ENCODE measurements at regions not wholly inside any gene's neighbourhood (a gene's known extent, or its start where the extent isn't known, plus 50 kb on each side); places are given as distances from the start of the nearest gene placed in this dataset.

DNA sequence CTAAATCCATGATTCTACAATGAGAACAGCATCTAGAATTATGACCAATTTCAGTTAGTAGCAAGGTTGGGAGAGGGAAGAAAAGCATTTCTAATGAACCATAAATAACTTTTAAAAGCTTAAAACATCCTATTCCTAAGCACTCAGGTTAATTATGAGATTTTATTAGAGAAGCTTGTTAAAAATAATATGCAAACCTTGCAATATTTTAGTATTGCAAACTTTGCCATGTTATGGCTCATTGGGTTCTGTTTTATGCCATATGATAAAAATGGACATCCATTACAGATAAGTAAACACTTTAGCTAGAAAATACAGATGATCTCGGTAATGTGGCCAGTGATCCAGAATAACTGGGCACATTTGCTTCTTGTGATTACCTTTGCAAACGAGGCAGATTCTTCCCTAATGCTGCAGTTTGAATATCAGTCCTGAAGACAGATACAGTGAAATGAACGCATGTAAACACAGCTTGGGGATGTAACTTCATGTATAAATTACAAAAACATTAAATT, 447.0 kb downstream of the PLK2 start:
- WGBS, 3 donors = 77 to 86% (median 80%) methylated on average over 3 of the region's 3 CpGs
- Histone ChIP-seq H3K27ac (no peak overlapping the region), H3K9me3 (no peaks in the 10 kb centered on the region)

DNA sequence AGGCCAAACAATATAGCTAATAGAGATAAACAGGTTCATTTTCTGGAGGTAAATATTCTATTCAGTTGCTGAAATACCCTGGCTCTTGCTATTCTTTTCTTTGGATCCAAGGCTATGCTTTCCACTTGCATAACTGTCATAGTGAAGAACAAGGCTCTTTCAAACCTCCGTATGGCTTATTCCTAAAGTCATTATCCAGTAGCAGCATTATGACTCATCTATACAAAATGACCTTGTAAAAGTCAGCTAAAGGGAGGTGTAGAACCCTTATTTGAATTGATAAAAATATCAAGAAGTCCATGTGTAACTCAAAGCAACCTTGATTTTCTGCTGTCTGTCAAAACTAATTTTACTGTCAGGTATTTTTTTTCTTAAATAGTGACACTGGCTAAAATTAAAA, 447.8 kb downstream of the PLK2 start:
- Histone ChIP-seq H3K9me3 (no peaks in the 10 kb centered on the region), H3K36me3 (no peaks in the 10 kb centered on the region), H3K27ac (no peak overlapping the region), H3K4me3 (no peak overlapping the region), H3K27me3 (no peaks in the 10 kb centered on the region), H3K4me1 (ENCODE audit: insufficient read depth) (no peaks in the 10 kb centered on the region)
- no peak for DNase-seq
- intact Hi-C loops (cut with DNase I) = no loop called here
- TF ChIP-seq EP300 (IDR thresholded peaks at IDR 0.05) (no peak), POLR2A (IDR thresholded peaks at IDR 0.05) (no peak)
- TF ChIP-seq, protein P1, sequence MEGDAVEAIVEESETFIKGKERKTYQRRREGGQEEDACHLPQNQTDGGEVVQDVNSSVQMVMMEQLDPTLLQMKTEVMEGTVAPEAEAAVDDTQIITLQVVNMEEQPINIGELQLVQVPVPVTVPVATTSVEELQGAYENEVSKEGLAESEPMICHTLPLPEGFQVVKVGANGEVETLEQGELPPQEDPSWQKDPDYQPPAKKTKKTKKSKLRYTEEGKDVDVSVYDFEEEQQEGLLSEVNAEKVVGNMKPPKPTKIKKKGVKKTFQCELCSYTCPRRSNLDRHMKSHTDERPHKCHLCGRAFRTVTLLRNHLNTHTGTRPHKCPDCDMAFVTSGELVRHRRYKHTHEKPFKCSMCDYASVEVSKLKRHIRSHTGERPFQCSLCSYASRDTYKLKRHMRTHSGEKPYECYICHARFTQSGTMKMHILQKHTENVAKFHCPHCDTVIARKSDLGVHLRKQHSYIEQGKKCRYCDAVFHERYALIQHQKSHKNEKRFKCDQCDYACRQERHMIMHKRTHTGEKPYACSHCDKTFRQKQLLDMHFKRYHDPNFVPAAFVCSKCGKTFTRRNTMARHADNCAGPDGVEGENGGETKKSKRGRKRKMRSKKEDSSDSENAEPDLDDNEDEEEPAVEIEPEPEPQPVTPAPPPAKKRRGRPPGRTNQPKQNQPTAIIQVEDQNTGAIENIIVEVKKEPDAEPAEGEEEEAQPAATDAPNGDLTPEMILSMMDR (IDR thresholded peaks at IDR 0.05) = no peak
- 35 to 56% (median 45%) methylated on average over 1 of the region's 1 CpG for WGBS, 3 donors

More for the DNA sequence above, 447.0 kb downstream of the PLK2 start:
- TF ChIP-seq EP300 (IDR thresholded peaks at IDR 0.05) (no peak), POLR2A (IDR thresholded peaks at IDR 0.05) (no peak)
- TF ChIP-seq, protein P1 (IDR thresholded peaks at IDR 0.05) = no peak
- no peak overlapping the region for H3K4me3 ChIP-seq
- no peaks in the 10 kb centered on the region for H3K27me3 ChIP-seq
- no peaks in the 10 kb centered on the region for H3K4me1 ChIP-seq (ENCODE audit: insufficient read depth)
- intact Hi-C loops (cut with DNase I) = no loop called here
- no peak for DNase-seq
- no peaks in the 10 kb centered on the region for H3K36me3 ChIP-seq

DNA sequence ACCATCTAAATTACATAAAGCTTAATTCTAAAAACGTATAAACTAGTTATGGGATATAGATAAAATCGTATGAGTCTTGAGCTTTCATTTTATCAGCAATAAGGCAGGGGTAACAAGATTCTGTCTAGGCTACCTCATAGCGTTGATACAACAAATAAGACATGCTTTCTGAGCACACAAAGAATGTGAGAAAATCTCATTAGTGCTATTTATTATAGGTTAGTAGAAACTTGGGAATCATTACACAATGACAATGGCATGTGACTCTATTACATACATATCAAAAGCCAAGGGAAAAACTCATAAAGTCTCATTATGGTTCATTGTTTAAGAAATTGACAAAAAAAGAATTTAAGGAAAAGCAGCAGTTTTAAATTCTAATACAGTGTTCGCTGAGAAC, 448.6 kb downstream of the PLK2 start:
- H3K4me3 ChIP-seq = no peak overlapping the region
- no peak for DNase-seq
- no peaks in the 10 kb centered on the region for H3K36me3 ChIP-seq
- H3K9me3 ChIP-seq = no peaks in the 10 kb centered on the region
- intact Hi-C loops (cut with DNase I) = no loop called here
- no peak for TF ChIP-seq EP300 (IDR thresholded peaks at IDR 0.05)
- no peak for TF ChIP-seq POLR2A (IDR thresholded peaks at IDR 0.05)
- TF ChIP-seq, protein P1 (IDR thresholded peaks at IDR 0.05) = no peak
- no peaks in the 10 kb centered on the region for H3K4me1 ChIP-seq (ENCODE audit: insufficient read depth)
- no peak overlapping the region for H3K27ac ChIP-seq
- no peaks in the 10 kb centered on the region for H3K27me3 ChIP-seq
- WGBS, 3 donors = 58 to 93% (median 80%) methylated on average over 4 of the region's 4 CpGs

DNA sequence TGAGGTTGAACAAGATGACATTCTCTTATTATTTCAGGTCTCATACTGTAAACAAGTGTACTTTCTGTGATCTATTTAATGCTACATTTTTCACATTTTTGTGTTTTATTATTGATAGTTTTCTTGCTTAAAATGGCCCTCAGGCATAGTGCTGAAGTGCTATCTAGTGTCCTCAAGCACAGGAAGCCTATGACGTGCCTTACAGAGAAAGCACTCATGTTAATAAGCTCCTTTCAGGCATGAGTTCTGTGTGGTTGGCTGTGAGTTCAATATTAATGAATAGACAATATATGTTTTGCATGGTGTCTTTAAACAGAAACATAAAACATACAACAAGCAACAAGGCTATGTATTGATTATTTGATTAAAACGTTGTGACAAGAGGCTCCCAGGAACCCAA, 450.1 kb downstream of the PLK2 start:
- intact Hi-C loops (cut with DNase I) = no loop called here
- whole genome bisulfite sequencing, 3 donors = 81 to 92% (median 91%) methylated on average over 2 of the region's 2 CpGs
- H3K9me3 ChIP-seq = no peaks in the 10 kb centered on the region

More for the DNA sequence above, 450.1 kb downstream of the PLK2 start:
- no peak for DNase-seq
- Histone ChIP-seq H3K27me3 (no peaks in the 10 kb centered on the region), H3K36me3 (no peaks in the 10 kb centered on the region), H3K4me3 (no peak overlapping the region), H3K4me1 (ENCODE audit: insufficient read depth) (no peaks in the 10 kb centered on the region), H3K27ac (no peak overlapping the region)
- TF ChIP-seq POLR2A (IDR thresholded peaks at IDR 0.05) (no peak), EP300 (IDR thresholded peaks at IDR 0.05) (no peak)
- TF ChIP-seq, protein P1 (IDR thresholded peaks at IDR 0.05) = no peak

All from ovary (tissue), 7 donors.